GM18505 (cell line): ENCODE measurements at regions not wholly inside any gene's neighbourhood (a gene's known extent, or its start where the extent isn't known, plus 50 kb on each side); places are given as distances from the start of the nearest gene placed in this dataset.

Experiments
- ATAC-seq: cut with Tn5 transposase; IDR thresholded peaks from one replicate; pipeline ENCODE4 v1.9.1; 2021; ENCODE audit not compliant: unreplicated experiment
- POLR2A ChIP-seq: IDR thresholded peaks from 4 replicates; pipeline ENCODE4 v1.6.1; 2011; ENCODE audit warnings: borderline replicate concordance; ENCODE audit not compliant: insufficient read depth, insufficient read length; ENCODE audit errors: extremely low read depth

GRCh38 chr4:45062935-45063545, 336.7 kb upstream of the GNPDA2 start:
- no peak for TF ChIP-seq POLR2A
- no peak for ATAC-seq

- no peak for ATAC-seq
These were observed 317.6 kb upstream of the GNPDA2 start for GRCh38 chr4:45043911-45044310.

GRCh38 chr4:45036677-45037076, 310.3 kb upstream of the GNPDA2 start:
- no peak for TF ChIP-seq POLR2A
- no peak for ATAC-seq

More at GRCh38 chr4:45043911-45044310, 317.6 kb upstream of the GNPDA2 start:
- TF ChIP-seq POLR2A = no peak

GRCh38 chr4:45033676-45034419, 307.5 kb upstream of the GNPDA2 start:
- TF ChIP-seq POLR2A = no peak
- ATAC-seq = no peak

- no peak for TF ChIP-seq POLR2A
- ATAC-seq = no peak
These were observed 303.7 kb upstream of the GNPDA2 start for GRCh38 chr4:45030059-45030458.

GRCh38 chr4:45007508-45007907, 281.2 kb upstream of the GNPDA2 start:
- TF ChIP-seq POLR2A = no peak
- ATAC-seq = no peak

- ATAC-seq = no peak
- no peak for TF ChIP-seq POLR2A
These were observed 279.7 kb upstream of the GNPDA2 start for GRCh38 chr4:45006078-45006477.

GRCh38 chr4:45004847-45005565, 278.6 kb upstream of the GNPDA2 start:
- ATAC-seq = no peak
- TF ChIP-seq POLR2A = no peak

GRCh38 chr4:45004326-45004725, 278.0 kb upstream of the GNPDA2 start:
- no peak for TF ChIP-seq POLR2A
- ATAC-seq = no peak

GRCh38 chr4:44996276-44996845, 270.0 kb upstream of the GNPDA2 start:
- no peak for ATAC-seq
- no peak for TF ChIP-seq POLR2A

- no peak for ATAC-seq
- TF ChIP-seq POLR2A = no peak
These were observed 261.7 kb upstream of the GNPDA2 start for GRCh38 chr4:44988011-44988410.

- no peak for TF ChIP-seq POLR2A
- ATAC-seq = no peak
These were observed 259.6 kb upstream of the GNPDA2 start for GRCh38 chr4:44985938-44986337.

- ATAC-seq = no peak
These were observed 258.8 kb upstream of the GNPDA2 start for GRCh38 chr4:44985152-44985551.

More at GRCh38 chr4:44985152-44985551, 258.8 kb upstream of the GNPDA2 start:
- TF ChIP-seq POLR2A = no peak
